Spleen (tissue), 11 donors: ENCODE measurements at regions not wholly inside any gene's neighbourhood (a gene's known extent, or its start where the extent isn't known, plus 50 kb on each side); places are given as distances from the start of the nearest gene placed in this dataset.

Experiments used
- DNase-seq: peaks from one replicate; pipeline ENCODE4 v3.0.0-alpha.2; 2020
- H3K27ac ChIP-seq, 8 donors: fragments of 200-600 bp; sonication (generic) in 7 of 8; 1 replicate in 4 of 8; 2 replicates in 4 of 8; pipeline versions ENCODE4 v1.5.0 to v1.8.0; 2016 to 2021; ENCODE audit warnings: inconsistent platforms in 4 of 8, mild to moderate bottlenecking in 4 of 8, moderate library complexity in 1 of 8
- H3K27me3 ChIP-seq, 7 donors: fragments of 200-600 bp; sonication (generic) in 6 of 7; replicated peaks in 1 of 7; 1 replicate in 4 of 7; 2 replicates in 3 of 7; pipeline versions ENCODE4 v1.5.0 to v1.8.0; 2016 to 2021; ENCODE audit warnings: inconsistent platforms in 3 of 7, mild to moderate bottlenecking in 1 of 7
- H3K36me3 ChIP-seq, 6 donors: fragments of 200-600 bp; sonication (generic) in 5 of 6; 1 replicate in 4 of 6; 2 replicates in 2 of 6; pipeline versions ENCODE4 v1.5.0 to v1.8.0; 2016 to 2021; ENCODE audit warnings: inconsistent platforms in 2 of 6
- H3K4me1 ChIP-seq, 6 donors: fragments of 200-600 bp; sonication (generic) in 5 of 6; 1 replicate in 3 of 6; 2 replicates in 3 of 6; pipeline versions ENCODE4 v1.5.0 to v1.8.0; 2016 to 2021; ENCODE audit warnings: inconsistent platforms in 3 of 6
- H3K4me3 ChIP-seq, 8 donors: fragments of 200-600 bp; sonication (generic) in 7 of 8; 1 replicate in 4 of 8; 2 replicates in 4 of 8; pipeline versions ENCODE4 v1.5.0 to v1.8.0; 2016 to 2021; ENCODE audit warnings: inconsistent platforms in 4 of 8, mild to moderate bottlenecking in 4 of 8, moderate library complexity in 2 of 8
- H3K9me3 ChIP-seq, 8 donors: fragments of 200-600 bp; sonication (generic) in 7 of 8; 1 replicate in 4 of 8; 2 replicates in 4 of 8; pipeline versions ENCODE4 v1.5.0 to v1.8.0; 2016 to 2021; ENCODE audit warnings: inconsistent platforms in 4 of 8
- POLR2A ChIP-seq, 3 donors: fragments of 450-650 bp; IDR thresholded peaks; one replicate each; pipeline ENCODE4 v1.5.1; 2017; ENCODE audit warnings: antibody characterized with exemption in 3 of 3, mild to moderate bottlenecking in 1 of 3
- POLR2AphosphoS5 ChIP-seq, 3 donors: sonication (generic); formaldehyde crosslinking; IDR thresholded peaks; one replicate each; pipeline ENCODE4 v1.5.1; 2017; ENCODE audit warnings: antibody characterized with exemption in 3 of 3
- WGBS, 5 donors: extraction: QIAGEN DNeasy Blood & Tissue Kit in 3 of 5; methylation state at CpG; one replicate each; pipeline versions ENCODE4 v1.1.5 to v1.1.7; 2013 to 2018; 5-methylcytosine and 5-hydroxymethylcytosine counted together
- intact Hi-C: fragments of 100-400 bp; cut with DNase I; formaldehyde crosslinking; loops from one replicate; pipeline ENCODE4 v1.15.0; 2023; ENCODE audit warnings: low total_unique reads
- TF ChIP-seq, protein P1 (sequence below), 11 experiments: fragments of 200-600 bp in 7 of 11; fragments of 450-650 bp in 4 of 11; sonication (generic) in 4 of 11; IDR thresholded peaks in 8 of 11; conservative IDR thresholded peaks in 3 of 11; 1 replicate in 7 of 11; 2 replicates in 4 of 11; pipeline versions ENCODE4 v1.4.0 to v1.8.0; 2016 to 2021; ENCODE audit warnings: antibody characterized with exemption in 11 of 11, inconsistent platforms in 4 of 11, mild to moderate bottlenecking in 1 of 11
- donor health status: healthy with polysubstance abuse.
- donor health status: DM: no; HTN: no; CAD: no; lungs with moderate emphysema.
- donor health status: DM: no; HTN: no; CAD: no.
- donor health status: Bipolar disorder and iron deficiency.
- donor health status: healthy.
- donor health status: DM: no; HTN: no; CAD: no.
- donor health status: DM: yes; HTN: yes; CAD: no.

DNA sequence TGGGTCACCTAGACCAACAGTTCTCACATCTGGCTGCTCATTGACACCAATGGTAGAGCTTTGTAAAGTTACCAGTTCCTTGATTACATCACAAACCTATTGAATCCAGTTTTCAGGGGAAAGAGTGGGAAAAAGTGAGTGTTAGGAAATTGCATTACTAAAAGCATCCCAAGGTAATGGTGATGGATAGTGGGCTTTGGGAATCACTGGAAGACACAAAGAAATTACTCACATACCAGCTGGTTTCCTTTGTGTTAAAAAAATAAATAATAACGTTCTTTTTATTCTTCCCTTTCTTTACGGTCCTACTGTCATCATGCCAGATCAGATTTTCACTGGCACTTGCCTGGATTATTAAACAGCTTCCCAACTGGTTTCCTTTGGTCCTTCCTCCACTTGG lies 370.7 kb downstream of the RFPL4B start:
- no peak for DNase-seq
- no peak overlapping the region for H3K4me3 ChIP-seq
- 66 to 83% (median 74%) methylated on average over 2 of the region's 2 CpGs for WGBS, 5 donors
- no peaks in the 10 kb centered on the region for H3K9me3 ChIP-seq
- no peaks in the 10 kb centered on the region for H3K36me3 ChIP-seq
- no peak overlapping the region for H3K27ac ChIP-seq
- no peak for TF ChIP-seq POLR2A (IDR thresholded peaks at IDR 0.05)
- TF ChIP-seq, protein P1, sequence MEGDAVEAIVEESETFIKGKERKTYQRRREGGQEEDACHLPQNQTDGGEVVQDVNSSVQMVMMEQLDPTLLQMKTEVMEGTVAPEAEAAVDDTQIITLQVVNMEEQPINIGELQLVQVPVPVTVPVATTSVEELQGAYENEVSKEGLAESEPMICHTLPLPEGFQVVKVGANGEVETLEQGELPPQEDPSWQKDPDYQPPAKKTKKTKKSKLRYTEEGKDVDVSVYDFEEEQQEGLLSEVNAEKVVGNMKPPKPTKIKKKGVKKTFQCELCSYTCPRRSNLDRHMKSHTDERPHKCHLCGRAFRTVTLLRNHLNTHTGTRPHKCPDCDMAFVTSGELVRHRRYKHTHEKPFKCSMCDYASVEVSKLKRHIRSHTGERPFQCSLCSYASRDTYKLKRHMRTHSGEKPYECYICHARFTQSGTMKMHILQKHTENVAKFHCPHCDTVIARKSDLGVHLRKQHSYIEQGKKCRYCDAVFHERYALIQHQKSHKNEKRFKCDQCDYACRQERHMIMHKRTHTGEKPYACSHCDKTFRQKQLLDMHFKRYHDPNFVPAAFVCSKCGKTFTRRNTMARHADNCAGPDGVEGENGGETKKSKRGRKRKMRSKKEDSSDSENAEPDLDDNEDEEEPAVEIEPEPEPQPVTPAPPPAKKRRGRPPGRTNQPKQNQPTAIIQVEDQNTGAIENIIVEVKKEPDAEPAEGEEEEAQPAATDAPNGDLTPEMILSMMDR (IDR thresholded peaks at IDR 0.05 in 8 of 11, conservative IDR thresholded peaks at IDR 0.05 in 3 of 11): no peak
- no peak for TF ChIP-seq POLR2AphosphoS5 (IDR thresholded peaks at IDR 0.05)
- intact Hi-C loops: no loop called here
- H3K4me1 ChIP-seq: no peaks in the 10 kb centered on the region
- H3K27me3 ChIP-seq: no peaks in the 10 kb centered on the region

DNA sequence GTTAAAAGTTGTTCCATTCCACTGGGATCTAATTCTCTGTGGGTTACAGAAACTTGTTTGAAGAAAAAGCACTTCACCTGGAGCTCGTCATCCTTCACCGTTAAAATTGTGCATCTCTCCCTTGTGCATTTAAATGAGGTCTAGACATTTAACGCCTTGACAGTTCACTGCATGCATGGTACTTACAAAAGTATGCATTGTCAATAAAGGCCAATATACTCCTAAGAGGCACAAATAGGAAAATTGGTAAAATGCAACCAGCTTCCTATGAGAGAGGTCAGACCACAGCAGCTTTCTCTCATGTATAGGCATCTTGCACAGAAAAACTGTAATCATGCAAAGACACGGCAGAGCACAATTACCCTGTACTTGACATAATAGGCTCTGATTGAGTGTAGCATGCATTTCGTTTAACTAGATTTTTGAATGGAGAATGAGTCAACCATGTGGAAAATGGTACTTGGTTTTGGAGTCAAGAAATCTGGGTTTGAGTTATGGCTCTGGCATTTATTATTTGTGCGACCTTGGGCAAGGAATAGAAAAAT lies 378.5 kb downstream of the RFPL4B start:
- DNase-seq: no peak
- Histone ChIP-seq H3K4me3 (no peak overlapping the region), H3K27me3 (no peaks in the 10 kb centered on the region), H3K36me3 (no peaks in the 10 kb centered on the region), H3K9me3 (no peaks in the 10 kb centered on the region), H3K4me1 (no peaks in the 10 kb centered on the region), H3K27ac (no peak overlapping the region)
- 87 to 92% (median 90%) methylated on average over 6 of the region's 6 CpGs for WGBS, 5 donors
- TF ChIP-seq POLR2AphosphoS5 (IDR thresholded peaks at IDR 0.05) (no peak), POLR2A (IDR thresholded peaks at IDR 0.05) (no peak)
- TF ChIP-seq, protein P1 (IDR thresholded peaks at IDR 0.05 in 8 of 11, conservative IDR thresholded peaks at IDR 0.05 in 3 of 11): no peak
- intact Hi-C loops: no loop called here

DNA sequence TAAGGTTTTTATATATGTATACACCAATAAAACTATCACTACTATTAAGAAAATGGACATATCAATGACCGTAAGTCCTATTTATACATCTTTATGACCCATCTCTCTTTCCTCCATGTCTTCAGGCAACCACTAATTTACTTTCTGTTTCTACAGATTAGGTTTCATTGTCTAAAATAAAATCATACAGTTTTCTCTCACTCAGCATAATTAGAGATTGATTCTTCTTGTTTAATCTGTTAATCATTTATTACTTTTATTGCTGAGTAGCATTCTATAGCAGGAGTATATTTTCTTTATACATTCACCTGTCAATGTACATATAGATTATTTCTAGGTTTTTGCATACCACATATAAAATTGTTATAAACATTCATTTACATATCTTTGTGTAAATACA lies 388.0 kb downstream of the RFPL4B start:
- no peak for DNase-seq
- no peaks in the 10 kb centered on the region for H3K9me3 ChIP-seq
- no peaks in the 10 kb centered on the region for H3K27me3 ChIP-seq
- H3K4me1 ChIP-seq: no peaks in the 10 kb centered on the region
- H3K4me3 ChIP-seq: no peak overlapping the region
- no peaks in the 10 kb centered on the region for H3K36me3 ChIP-seq
- TF ChIP-seq POLR2A (IDR thresholded peaks at IDR 0.05) (no peak), POLR2AphosphoS5 (IDR thresholded peaks at IDR 0.05) (no peak)
- TF ChIP-seq, protein P1 (IDR thresholded peaks at IDR 0.05 in 8 of 11, conservative IDR thresholded peaks at IDR 0.05 in 3 of 11): no peak
- no peak overlapping the region for H3K27ac ChIP-seq
- 93 to 100% (median 96%) methylated on average over 1 of the region's 1 CpG for whole genome bisulfite sequencing, 5 donors
- intact Hi-C loops: no loop called here

DNA sequence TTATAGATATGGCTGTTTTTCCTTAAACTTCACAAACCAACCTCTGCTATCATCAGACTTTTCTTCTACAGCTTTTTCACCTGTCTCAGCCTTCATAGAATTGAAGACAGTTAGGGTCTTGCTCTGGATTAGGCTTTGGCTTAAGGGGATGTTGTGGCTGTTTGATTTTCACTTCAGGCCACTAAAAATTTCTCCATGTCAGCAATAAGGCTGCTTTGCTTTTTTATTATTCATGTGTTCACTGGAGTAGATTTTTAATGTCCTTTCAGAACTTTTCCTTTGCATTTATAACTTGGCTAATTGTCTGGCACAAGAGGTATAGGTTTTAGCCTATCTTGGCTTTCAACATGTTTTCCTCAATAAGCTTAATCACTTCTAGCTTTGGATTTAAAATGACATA lies 392.6 kb downstream of the RFPL4B start:
- TF ChIP-seq POLR2AphosphoS5 (IDR thresholded peaks at IDR 0.05): no peak
- no peak for TF ChIP-seq POLR2A (IDR thresholded peaks at IDR 0.05)
- TF ChIP-seq, protein P1 (IDR thresholded peaks at IDR 0.05 in 8 of 11, conservative IDR thresholded peaks at IDR 0.05 in 3 of 11): no peak
- no peak for DNase-seq
- no peaks in the 10 kb centered on the region for H3K27me3 ChIP-seq
- H3K27ac ChIP-seq: no peak overlapping the region
- no peaks in the 10 kb centered on the region for H3K36me3 ChIP-seq
- no peaks in the 10 kb centered on the region for H3K9me3 ChIP-seq
- no peak overlapping the region for H3K4me3 ChIP-seq
- intact Hi-C loops: no loop called here
- no peaks in the 10 kb centered on the region for H3K4me1 ChIP-seq
